NCI-H2227 (cell line): ENCODE measurements at regions not wholly inside any gene's neighbourhood (a gene's known extent, or its start where the extent isn't known, plus 50 kb on each side); places are given as distances from the start of the nearest gene placed in this dataset.
"Not testable (repeated sequence)": the region's sequence is repeated elsewhere in the genome, so short reads cannot be mapped to it uniquely, and the experiment has no call there.

ENCODE experiments used
- DNase-seq: peaks from one replicate; lab custom pipeline; 2025; ENCODE audit not compliant: unreplicated experiment; lab: John Stamatoyannopoulos, UW

DNA sequence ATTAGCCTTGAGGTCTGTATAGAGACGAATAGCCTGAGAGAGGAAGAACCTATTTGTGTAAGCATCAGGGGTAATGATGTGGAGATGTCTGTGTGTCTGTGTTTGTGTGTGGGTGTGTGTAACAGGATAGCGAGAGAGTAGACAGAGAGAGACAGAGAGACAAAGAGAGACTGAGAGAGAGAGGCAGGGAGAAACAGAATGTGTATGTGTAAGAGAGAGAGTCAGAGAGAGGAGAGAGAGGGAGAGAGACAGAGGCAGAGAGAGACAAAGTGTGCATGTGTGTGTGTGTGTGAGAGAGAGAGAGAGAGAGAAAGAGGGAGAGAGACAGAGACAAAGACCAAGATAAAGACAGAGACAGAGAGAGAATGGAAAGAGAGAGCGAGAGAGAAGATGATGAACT, 396.1 kb downstream of the PAX1 start:
- DNase-seq: no peak

GRCh38 chr20:22100686-22101085, 395.2 kb downstream of the PAX1 start:
- DNase-seq: no peak

DNA sequence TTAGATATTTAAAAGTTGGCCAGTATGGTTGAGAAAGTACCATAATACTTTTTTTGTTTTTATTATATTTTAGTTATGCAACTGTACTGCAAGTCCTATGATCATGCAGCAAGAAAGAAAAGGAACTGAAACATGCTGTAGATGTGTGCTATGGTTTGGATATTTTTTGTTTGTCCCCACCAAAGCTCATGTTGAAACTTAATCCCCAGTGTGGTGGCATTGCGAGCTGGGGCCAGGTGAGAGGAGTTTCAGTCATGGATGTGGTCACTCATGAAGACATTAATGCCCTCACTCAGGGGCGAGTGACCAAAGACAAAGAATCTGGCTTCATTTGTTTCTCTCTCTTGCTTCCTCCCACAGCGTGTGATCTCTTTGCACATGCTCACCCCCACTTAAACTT, 393.9 kb downstream of the PAX1 start:
- no peak for DNase-seq

GRCh38 chr20:22098511-22098910, 393.0 kb downstream of the PAX1 start:
- DNase-seq: no peak

GRCh38 chr20:22093122-22093521, 387.7 kb downstream of the PAX1 start:
- DNase-seq: no peak

DNA sequence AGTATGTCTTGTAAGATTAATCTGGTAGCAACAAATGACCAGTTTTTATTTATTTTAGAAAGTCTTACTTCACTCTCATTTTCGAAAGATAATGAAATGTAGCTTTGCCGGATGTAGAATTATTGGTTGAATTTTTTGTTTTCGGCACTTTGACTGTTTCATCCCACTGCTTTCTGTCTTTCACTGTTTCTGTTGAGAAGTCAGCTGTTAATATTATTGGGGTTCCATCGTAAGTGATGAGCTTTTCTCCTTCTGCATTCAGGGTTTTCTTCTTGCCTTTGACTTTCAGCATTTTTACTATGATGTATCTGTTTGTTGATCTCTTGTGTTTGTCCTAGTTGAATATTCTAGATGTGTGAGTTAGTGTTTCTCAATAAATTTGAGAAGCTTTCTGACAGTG, 383.4 kb downstream of the PAX1 start:
- DNase-seq: no peak

DNA sequence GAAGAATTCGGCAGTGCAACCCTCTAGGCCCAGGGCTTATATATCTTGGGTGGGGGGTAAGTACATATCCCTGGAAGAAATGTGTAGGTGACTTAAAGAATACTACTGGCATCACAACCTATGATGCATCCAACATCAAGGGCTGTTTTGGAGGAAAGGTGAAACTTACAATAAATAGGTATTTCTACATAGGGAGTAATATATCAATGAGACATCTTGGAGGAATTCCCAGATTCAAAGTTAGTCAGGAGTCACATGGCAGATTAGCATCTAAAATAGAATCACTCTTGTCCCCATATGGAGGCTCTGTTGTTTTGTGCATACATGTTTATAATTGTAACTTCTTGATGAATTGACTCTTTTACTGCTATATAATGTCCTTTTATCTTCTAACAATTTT, 375.5 kb downstream of the PAX1 start:
- no peak for DNase-seq

- no peak for DNase-seq
Observed at GRCh38 chr20:22074635-22075034, 369.2 kb downstream of the PAX1 start.

- no peak for DNase-seq
Observed at GRCh38 chr20:22071841-22072240, 366.4 kb downstream of the PAX1 start.

DNA sequence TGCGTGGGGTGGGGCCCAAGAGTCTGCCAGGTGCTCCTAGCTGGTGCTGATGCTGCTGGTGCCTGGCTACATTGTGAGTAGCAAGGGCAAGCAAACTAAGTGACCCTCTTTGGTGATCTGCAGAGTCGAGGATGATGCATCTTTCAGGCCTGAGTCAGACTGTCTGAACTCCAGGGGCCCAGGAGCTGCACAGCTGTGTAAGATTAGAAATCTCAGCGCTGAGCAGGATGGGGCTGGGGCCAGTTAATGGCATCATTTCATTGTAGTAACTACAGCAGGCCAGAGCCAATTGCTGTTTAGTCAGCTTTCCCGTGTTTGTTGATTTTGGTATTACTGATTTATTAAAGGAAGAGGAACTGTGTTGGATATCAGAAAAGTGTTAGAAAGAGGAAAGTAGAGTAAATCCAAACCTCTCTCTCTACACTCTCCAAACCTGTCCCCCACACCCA, 365.2 kb downstream of the PAX1 start:
- DNase-seq: no peak

DNA sequence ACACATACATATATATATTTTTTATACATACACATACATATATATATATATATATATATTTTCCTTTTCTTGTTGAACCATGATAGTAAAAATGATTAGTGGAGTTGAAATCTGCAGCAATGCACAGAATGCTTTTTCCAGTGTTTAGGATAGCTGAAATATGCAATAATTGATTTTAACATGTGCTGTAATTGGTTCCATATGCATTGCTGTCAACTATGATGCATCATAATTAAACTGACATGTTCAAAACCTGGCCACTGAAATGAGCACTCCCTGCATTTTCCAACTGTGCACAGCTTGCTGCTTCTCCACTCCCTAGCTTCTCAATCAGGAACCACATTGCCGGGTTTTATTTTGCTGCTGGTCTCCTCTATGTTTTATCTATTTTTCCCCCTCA, 358.3 kb downstream of the PAX1 start:
- DNase-seq: no peak

- no peak for DNase-seq
Observed at GRCh38 chr20:22062874-22063273, 357.4 kb downstream of the PAX1 start.

GRCh38 chr20:22060610-22061009, 355.1 kb downstream of the PAX1 start:
- DNase-seq: no peak

DNA sequence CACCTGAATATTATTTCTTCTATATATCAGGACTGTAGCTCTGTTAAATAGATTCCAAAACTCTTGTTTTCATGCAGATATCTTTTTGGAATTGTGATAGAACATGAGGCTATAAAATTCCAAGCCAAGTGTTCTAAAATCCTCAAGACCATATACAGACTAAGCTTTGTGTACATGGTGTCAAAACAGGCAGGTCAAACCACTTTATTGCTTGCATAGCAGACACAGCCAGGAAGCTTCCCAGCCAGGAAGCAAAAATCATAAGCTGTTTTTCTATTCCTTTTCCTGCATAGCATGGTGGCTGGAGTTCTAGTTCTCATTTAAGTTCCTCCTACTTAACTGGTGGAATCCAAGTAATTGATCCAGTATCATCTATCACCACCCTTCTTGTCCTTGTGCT, 353.3 kb downstream of the PAX1 start:
- DNase-seq: no peak

DNA sequence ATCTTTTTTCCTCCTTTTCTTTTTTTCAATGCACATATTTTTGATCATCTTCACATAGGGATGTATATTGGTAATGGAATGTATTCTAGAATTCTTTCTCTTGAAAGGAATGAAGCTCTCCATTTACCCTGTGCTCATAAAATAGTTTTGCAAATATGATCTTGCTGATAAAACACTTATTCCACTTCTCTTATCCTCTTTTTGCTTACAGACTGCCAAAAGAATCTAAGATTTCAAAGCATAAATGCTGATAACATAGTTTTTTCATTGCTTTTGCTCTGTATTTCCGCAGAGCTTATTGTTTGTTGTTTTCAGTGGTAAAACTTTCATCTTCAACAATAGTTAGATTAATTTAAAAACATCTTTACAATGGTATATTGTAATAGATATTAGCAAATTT, 350.5 kb downstream of the PAX1 start:
- DNase-seq: no peak

DNA sequence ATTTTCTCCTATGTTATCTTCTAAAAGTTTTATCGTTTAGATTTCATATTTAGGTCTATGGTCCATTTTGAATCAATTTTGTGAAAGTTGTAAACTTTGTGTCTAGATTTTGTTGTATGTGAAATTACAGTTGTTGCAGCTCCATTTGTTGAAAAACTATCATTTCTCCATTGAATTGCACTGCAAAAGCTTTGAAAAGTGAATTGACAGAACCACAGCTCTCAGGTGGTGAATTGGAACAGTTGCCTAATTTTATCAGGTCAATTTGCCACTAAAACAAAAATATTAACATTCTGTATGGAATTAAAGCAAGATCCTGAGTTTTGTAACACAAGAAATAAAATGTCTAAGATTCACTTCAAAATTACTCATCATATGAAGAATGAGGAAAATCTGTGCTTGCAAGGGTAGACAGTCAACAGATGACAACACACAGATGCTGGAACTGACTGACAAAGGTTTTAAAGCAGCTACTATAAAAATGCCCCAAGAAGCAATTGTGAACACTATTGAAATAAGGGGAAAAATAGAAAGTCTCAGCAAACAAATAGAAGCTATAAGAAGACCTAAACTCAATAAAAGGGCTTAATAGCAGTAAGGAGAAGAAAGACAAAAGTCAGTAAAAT, 346.7 kb downstream of the PAX1 start:
- no peak for DNase-seq

DNA sequence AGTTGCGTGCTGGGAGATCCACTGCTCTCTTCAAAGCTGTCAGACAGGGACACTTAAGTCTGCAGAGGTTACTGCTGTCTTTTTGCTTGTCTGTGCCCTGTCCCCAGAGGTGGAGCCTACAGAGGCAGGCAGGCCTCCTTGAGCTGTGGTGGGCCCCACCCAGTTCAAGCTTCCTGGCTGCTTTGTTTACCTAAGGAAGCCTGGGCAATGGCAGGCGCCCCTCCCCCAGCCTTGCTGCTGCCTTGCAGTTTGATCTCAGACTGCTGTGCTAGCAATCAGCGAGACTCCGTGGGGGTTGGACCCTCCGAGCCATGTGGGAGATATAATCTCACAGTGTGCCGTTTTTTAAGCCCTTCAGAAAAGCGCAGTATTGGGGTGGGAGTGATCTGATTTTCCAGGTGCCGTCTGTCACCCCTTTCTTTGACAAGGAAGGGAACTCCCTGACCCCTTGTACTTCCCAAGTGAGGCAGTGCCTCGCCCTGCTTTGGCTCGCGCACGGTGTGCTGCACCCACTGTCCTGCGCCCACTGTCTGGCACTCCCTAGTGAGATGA, 340.6 kb downstream of the PAX1 start:
- DNase-seq: not testable (repeated sequence)

DNA sequence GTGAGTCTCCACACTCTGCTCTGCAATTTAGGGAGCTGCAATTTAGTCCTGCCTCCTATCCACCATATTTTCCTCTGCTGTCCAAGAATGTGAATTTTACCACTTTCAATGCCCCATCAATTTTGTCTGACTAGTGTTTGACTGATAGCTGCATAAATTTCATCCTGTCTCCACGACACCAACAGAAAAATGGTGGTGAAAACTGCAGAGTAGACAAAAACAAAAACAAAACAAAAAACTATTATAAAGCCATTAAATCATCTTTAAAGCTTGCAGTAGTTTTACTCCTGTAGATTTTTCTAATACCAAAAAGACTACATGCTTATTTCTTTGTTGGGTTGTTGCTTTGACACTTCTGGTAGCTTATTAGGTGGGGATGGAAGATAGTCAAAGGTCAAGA, 322.0 kb downstream of the PAX1 start:
- DNase-seq: no peak

GRCh38 chr20:22020201-22020600, 314.7 kb downstream of the PAX1 start:
- no peak for DNase-seq

GRCh38 chr20:22008456-22008855, 303.0 kb downstream of the PAX1 start:
- no peak for DNase-seq

DNA sequence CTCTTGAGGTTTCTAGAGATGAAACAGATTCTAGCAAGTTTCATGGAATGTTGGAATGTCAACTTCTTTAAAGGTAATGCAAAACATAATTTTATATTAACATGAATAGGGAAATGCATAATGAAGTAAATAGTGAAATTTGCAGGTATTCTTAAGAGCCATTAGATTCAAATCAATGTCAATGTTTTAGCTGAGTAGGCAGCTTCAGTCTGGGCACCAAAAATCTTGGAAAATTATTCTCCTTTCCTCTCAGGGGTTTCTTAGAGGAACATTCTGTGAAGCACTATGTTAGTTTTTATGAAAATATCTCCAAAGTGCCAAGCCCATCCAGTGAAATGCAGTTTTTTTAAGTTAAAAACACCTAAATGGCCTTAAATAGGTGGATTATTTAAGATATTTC, 300.8 kb downstream of the PAX1 start:
- DNase-seq: no peak

DNA sequence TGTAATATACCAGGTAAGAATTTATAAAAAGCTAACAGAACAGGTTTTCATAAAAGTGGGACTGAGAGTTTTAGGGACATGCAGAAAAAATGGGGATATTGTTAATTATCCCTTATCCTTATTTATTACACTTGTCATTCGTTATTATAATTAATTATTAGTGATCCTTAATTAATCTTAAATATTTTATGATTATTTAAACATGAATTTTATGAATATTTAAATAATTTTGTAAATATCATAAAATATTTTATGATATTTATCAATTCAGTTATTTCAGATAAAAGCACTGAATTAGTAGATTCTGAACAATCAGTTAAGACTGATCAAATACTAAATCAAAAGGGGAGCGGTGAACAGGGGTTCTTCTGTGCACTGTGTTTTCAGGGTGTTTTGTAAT, 300.1 kb downstream of the PAX1 start:
- no peak for DNase-seq

GRCh38 chr20:22004946-22005345, 299.5 kb downstream of the PAX1 start:
- no peak for DNase-seq
